ENCODE measurements at regions not wholly inside any gene's neighbourhood (a gene's known extent, or its start where the extent isn't known, plus 50 kb on each side); places are given as distances from the start of the nearest gene placed in this dataset.

- TF ChIP-seq CTCF (IDR thresholded peaks at IDR 0.05; ENCODE audit: insufficient read depth, low read depth, low read length) (no peak), EZH2 (IDR thresholded peaks at IDR 0.05; ENCODE audit: insufficient read depth, low read length) (no peak)
These were observed 289.9 kb downstream of the BCAT1 start for GRCh38 chr12:24659016-24659415.
